NB4 (cell line): ENCODE measurements at regions not wholly inside any gene's neighbourhood (a gene's known extent, or its start where the extent isn't known, plus 50 kb on each side); places are given as distances from the start of the nearest gene placed in this dataset.

Experiments
- DNase-seq: peaks from one replicate; pipeline ENCODE4 v3.0.0; 2010; ENCODE audit warnings: low read depth
- H3K4me3 ChIP-seq: one replicate; pipeline ENCODE4 v1.5.1; 2011; ENCODE audit warnings: mild to moderate bottlenecking, low read depth, low read length, moderate library complexity
- MYC ChIP-seq: IDR thresholded peaks from 2 replicates; pipeline ENCODE4 v1.6.1; 2011; ENCODE audit warnings: low read depth, low read length
- POLR2A ChIP-seq: IDR thresholded peaks from 2 replicates; pipeline ENCODE4 v1.6.1; 2011; ENCODE audit warnings: mild to moderate bottlenecking; ENCODE audit not compliant: insufficient read length; ENCODE audit errors: extremely low read depth
- TF ChIP-seq, protein P1 (sequence below): IDR thresholded peaks from 2 replicates; pipeline ENCODE4 v1.6.1; 2011; ENCODE audit warnings: low read depth, low read length
- TF ChIP-seq, protein P2 (sequence below): IDR thresholded peaks from one replicate; pipeline ENCODE4 v1.5.1; 2012; ENCODE audit warnings: low read depth, low read length

DNA sequence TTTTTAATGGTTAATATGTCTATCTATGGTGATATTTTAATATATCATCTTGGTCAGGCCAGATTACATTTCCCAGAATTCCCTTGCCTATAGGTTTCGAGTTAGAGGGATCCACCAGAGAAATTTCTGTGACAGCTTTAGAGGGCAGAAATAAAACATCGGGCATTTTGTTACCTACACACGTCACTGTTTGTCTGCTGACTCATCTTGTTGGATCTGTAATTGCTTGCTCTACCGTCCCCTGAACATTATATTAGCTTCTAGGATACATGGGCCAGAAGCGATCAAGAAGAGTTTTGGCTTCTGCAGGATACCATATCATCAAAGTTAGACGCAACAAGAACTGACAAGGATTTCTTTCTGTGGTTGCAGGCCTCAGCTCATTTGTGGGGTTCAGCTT, 795.8 kb upstream of the GCFC2 start:
- TF ChIP-seq MYC (no peak), POLR2A (no peak)
- TF ChIP-seq, protein P1, sequence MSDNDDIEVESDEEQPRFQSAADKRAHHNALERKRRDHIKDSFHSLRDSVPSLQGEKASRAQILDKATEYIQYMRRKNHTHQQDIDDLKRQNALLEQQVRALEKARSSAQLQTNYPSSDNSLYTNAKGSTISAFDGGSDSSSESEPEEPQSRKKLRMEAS, result no peak
- TF ChIP-seq, protein P2, sequence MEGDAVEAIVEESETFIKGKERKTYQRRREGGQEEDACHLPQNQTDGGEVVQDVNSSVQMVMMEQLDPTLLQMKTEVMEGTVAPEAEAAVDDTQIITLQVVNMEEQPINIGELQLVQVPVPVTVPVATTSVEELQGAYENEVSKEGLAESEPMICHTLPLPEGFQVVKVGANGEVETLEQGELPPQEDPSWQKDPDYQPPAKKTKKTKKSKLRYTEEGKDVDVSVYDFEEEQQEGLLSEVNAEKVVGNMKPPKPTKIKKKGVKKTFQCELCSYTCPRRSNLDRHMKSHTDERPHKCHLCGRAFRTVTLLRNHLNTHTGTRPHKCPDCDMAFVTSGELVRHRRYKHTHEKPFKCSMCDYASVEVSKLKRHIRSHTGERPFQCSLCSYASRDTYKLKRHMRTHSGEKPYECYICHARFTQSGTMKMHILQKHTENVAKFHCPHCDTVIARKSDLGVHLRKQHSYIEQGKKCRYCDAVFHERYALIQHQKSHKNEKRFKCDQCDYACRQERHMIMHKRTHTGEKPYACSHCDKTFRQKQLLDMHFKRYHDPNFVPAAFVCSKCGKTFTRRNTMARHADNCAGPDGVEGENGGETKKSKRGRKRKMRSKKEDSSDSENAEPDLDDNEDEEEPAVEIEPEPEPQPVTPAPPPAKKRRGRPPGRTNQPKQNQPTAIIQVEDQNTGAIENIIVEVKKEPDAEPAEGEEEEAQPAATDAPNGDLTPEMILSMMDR, result no peak
- no peak overlapping the region for H3K4me3 ChIP-seq
- DNase-seq, result no peak

DNA sequence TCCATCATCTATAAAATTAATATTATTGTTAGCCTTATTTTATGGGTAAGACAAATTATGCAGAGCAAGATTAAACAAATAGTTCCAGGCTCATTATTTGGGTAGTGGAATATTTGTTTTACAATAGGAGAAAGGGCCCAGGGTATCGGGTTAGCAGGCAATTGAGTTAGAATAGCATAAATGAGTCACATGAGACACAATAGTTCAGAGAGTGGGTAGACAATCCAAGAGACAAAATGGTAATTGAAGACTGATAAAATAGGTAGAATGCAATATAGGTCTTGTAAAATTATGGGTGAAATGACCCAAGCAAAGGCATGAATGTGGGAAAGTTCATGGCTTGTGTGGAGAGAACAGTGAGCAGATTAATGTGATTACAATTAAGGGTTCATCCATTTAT, 790.9 kb upstream of the GCFC2 start:
- TF ChIP-seq, protein P1, result no peak
- TF ChIP-seq MYC, result no peak
- no peak for TF ChIP-seq POLR2A
- TF ChIP-seq, protein P2, result no peak
- DNase-seq, result no peak
- no peak overlapping the region for H3K4me3 ChIP-seq

GRCh38 chr2:76498360-76498759, 787.6 kb upstream of the GCFC2 start:
- DNase-seq, result no peak
- H3K4me3 ChIP-seq, result no peak overlapping the region
- TF ChIP-seq, protein P2, result no peak
- TF ChIP-seq POLR2A (no peak), MYC (no peak)
- TF ChIP-seq, protein P1, result no peak

GRCh38 chr2:76491503-76491902, 780.8 kb upstream of the GCFC2 start:
- TF ChIP-seq, protein P2, result no peak
- no peak for TF ChIP-seq MYC
- no peak for TF ChIP-seq POLR2A
- TF ChIP-seq, protein P1, result no peak
- no peak overlapping the region for H3K4me3 ChIP-seq
- peak; percentile 90 for DNase-seq

- TF ChIP-seq POLR2A (no peak), MYC (no peak)
- TF ChIP-seq, protein P2, result no peak
- TF ChIP-seq, protein P1, result no peak
- no peak for DNase-seq
- H3K4me3 ChIP-seq, result no peak overlapping the region
Measured at GRCh38 chr2:76478266-76479035, 767.7 kb upstream of the GCFC2 start.
